ENCODE measurements at regions not wholly inside any gene's neighbourhood (a gene's known extent, or its start where the extent isn't known, plus 50 kb on each side); places are given as distances from the start of the nearest gene placed in this dataset.

- no peaks in the 10 kb centered on the region for H3K9me3 ChIP-seq
- TF ChIP-seq POLR2A (IDR thresholded peaks at IDR 0.05) (no peak), POLR2AphosphoS5 (IDR thresholded peaks at IDR 0.05; ENCODE audit: insufficient read depth in 1 of 2, low read depth in 1 of 2) (no peak), CTCF (IDR thresholded peaks at IDR 0.05) (no peak)
- intact Hi-C loops (cut with DNase I) = no loop called here
- no peaks in the 10 kb centered on the region for H3K27me3 ChIP-seq
- H3K4me3 ChIP-seq = no peak overlapping the region
- H3K27ac ChIP-seq = no peak overlapping the region
- no peaks in the 10 kb centered on the region for H3K4me1 ChIP-seq
- H3K36me3 ChIP-seq = no peaks in the 10 kb centered on the region
- no peak for DNase-seq (ENCODE audit: extremely low spot score in 2 of 2)
These were observed 188.5 kb downstream of the PWWP3B start for GRCh38 chrX:106356580-106356979.

GRCh38 chrX:106363214-106363613, 195.1 kb downstream of the PWWP3B start:
- H3K9me3 ChIP-seq = no peaks in the 10 kb centered on the region
- TF ChIP-seq POLR2AphosphoS5 (IDR thresholded peaks at IDR 0.05; ENCODE audit: insufficient read depth in 1 of 2, low read depth in 1 of 2) (no peak), POLR2A (IDR thresholded peaks at IDR 0.05) (no peak), CTCF (IDR thresholded peaks at IDR 0.05) (no peak)
- H3K4me3 ChIP-seq = no peak overlapping the region
- intact Hi-C loops (cut with DNase I) = no loop called here
- no peaks in the 10 kb centered on the region for H3K4me1 ChIP-seq
- no peaks in the 10 kb centered on the region for H3K27me3 ChIP-seq
- H3K27ac ChIP-seq = no peak overlapping the region
- no peak for DNase-seq (ENCODE audit: extremely low spot score in 2 of 2)
- H3K36me3 ChIP-seq = no peaks in the 10 kb centered on the region

GRCh38 chrX:106378616-106379015, 210.5 kb downstream of the PWWP3B start:
- Histone ChIP-seq H3K4me3 (no peak overlapping the region), H3K4me1 (no peaks in the 10 kb centered on the region), H3K9me3 (peaks cover 2% of the 10 kb centered on the region), H3K27me3 (no peaks in the 10 kb centered on the region), H3K27ac (no peak overlapping the region), H3K36me3 (no peaks in the 10 kb centered on the region)
- DNase-seq (ENCODE audit: extremely low spot score in 2 of 2) = no peak
- TF ChIP-seq POLR2A (IDR thresholded peaks at IDR 0.05) (no peak), CTCF (IDR thresholded peaks at IDR 0.05) (no peak), POLR2AphosphoS5 (IDR thresholded peaks at IDR 0.05; ENCODE audit: insufficient read depth in 1 of 2, low read depth in 1 of 2) (no peak)
- intact Hi-C loops (cut with DNase I) = no loop called here

DNA sequence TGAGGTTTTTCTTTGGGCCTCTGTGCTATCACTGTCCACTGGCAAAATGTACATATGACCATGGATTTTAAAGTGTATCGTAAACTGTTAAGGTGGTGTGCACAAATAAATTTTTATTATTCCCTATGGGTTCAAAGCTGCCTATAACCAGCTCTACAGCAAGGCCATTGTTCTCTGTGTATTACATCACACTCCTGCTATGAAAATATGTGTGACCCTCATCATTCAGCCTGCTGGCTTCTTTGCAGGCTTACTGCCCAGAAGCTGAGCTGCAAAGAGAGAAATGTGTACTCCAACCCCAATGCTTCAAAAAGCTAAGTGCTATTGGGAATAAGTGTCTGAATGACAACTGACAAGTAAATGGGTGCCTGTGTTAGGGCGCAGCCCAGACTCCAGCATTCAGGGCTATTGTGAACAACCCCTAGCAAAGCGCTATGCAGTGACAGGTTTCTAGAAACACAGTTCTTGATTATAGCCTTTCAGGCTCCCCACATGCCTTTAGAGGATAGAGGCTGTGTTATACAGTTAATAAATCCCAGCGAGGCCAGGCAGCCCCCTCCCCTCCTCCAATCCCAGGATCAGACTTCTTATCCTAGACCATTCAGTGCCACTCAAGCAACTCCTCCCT, 220.4 kb upstream of the RADX start:
- no peak overlapping the region for H3K27ac ChIP-seq
- intact Hi-C loops (cut with DNase I) = no loop called here

GRCh38 chrX:106392346-106392745, 219.4 kb upstream of the RADX start:
- Histone ChIP-seq H3K4me1 (no peaks in the 10 kb centered on the region), H3K36me3 (no peaks in the 10 kb centered on the region), H3K27ac (no peak overlapping the region), H3K9me3 (no peaks in the 10 kb centered on the region), H3K4me3 (no peak overlapping the region), H3K27me3 (no peaks in the 10 kb centered on the region)
- TF ChIP-seq POLR2A (IDR thresholded peaks at IDR 0.05) (no peak), POLR2AphosphoS5 (IDR thresholded peaks at IDR 0.05; ENCODE audit: insufficient read depth in 1 of 2, low read depth in 1 of 2) (no peak), CTCF (IDR thresholded peaks at IDR 0.05) (no peak)
- DNase-seq (ENCODE audit: extremely low spot score in 2 of 2) = no peak
- intact Hi-C loops (cut with DNase I) = no loop called here

More for the DNA sequence above, 220.4 kb upstream of the RADX start:
- Histone ChIP-seq H3K4me1 (no peaks in the 10 kb centered on the region), H3K27me3 (no peaks in the 10 kb centered on the region), H3K9me3 (no peaks in the 10 kb centered on the region), H3K36me3 (no peaks in the 10 kb centered on the region), H3K4me3 (no peak overlapping the region)
- no peak for DNase-seq (ENCODE audit: extremely low spot score in 2 of 2)
- TF ChIP-seq POLR2A (IDR thresholded peaks at IDR 0.05) = no peak
- TF ChIP-seq POLR2AphosphoS5 (IDR thresholded peaks at IDR 0.05; ENCODE audit: insufficient read depth in 1 of 2, low read depth in 1 of 2) = no peak

Measured in vagina (tissue), 2 donors.